ENCODE measurements at regions not wholly inside any gene's neighbourhood (a gene's known extent, or its start where the extent isn't known, plus 50 kb on each side); places are given as distances from the start of the nearest gene placed in this dataset.

DNA sequence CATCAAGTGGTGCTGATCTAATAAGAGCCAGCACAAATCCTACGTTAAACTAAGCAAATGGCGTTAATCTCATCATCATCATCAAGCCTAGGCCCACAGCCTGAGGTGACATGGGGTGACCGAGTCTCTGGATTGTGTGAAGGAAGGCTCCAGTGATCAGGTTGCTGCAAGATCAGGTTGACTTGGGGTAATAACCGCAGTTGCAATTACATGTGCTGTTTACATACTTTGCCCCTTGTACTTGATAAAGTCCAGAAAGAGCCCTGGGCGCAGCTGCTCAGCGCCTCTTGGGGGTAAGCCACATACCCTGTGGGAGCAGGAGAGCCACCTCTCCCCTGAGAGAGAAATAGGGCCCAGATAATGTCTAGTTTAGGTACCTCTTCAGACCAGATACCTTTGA, 228.1 kb downstream of the WDR11 start:
- TF ChIP-seq EZH2 (IDR thresholded peaks at IDR 0.05; ENCODE audit: borderline replicate concordance, low read length): no peak
- TF ChIP-seq, protein P1, sequence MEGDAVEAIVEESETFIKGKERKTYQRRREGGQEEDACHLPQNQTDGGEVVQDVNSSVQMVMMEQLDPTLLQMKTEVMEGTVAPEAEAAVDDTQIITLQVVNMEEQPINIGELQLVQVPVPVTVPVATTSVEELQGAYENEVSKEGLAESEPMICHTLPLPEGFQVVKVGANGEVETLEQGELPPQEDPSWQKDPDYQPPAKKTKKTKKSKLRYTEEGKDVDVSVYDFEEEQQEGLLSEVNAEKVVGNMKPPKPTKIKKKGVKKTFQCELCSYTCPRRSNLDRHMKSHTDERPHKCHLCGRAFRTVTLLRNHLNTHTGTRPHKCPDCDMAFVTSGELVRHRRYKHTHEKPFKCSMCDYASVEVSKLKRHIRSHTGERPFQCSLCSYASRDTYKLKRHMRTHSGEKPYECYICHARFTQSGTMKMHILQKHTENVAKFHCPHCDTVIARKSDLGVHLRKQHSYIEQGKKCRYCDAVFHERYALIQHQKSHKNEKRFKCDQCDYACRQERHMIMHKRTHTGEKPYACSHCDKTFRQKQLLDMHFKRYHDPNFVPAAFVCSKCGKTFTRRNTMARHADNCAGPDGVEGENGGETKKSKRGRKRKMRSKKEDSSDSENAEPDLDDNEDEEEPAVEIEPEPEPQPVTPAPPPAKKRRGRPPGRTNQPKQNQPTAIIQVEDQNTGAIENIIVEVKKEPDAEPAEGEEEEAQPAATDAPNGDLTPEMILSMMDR (IDR thresholded peaks at IDR 0.05; ENCODE audit: low read length): no peak
- no peaks in the 10 kb centered on the region for H3K27me3 ChIP-seq (ENCODE audit: insufficient read depth, low read length)

DNA sequence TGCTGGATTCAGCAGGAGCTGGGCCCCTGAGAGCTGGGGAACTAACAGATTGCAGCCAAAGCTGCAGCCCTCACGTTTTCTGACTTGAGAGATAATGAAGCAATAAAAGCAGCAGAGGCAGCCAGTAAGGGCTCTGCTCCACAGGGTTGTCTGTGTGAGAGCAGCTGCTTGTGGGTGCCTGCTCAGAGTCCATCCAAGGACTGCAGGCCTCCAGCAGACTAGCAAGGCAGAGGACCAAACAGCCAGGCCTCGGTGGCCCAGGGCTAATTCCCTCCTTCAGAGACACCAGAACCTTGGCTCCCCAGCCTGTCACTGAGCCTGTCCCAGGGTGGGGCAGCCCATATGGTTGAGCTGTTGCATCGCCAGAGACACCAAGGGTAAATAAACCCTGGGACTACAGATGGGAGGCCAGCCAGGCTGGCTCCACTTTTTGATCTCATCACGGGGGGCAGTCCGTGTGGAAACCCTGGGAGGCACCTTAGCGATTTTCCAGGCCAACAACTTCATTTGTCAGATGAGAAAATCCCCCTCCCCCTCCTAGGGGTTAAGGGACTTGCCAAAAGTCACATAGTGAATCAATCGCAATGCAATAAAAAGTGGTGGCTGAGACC, 229.2 kb downstream of the WDR11 start:
- Histone ChIP-seq H3K4me3 (ENCODE audit: low read depth, low read length, poor library complexity, severe bottlenecking) (no peak overlapping the region), H3K4me1 (ENCODE audit: insufficient read depth, low read length, severe bottlenecking) (no peaks in the 10 kb centered on the region), H2AFZ (ENCODE audit: low read length) (no peak overlapping the region), H4K20me1 (ENCODE audit: insufficient read depth, low read length) (no peaks in the 10 kb centered on the region), H3F3A (ENCODE audit: insufficient read depth, low read length) (no peaks in the 10 kb centered on the region), H3K27ac (ENCODE audit: low read depth, low read length, poor library complexity, severe bottlenecking) (no peak overlapping the region), H3K27me3 (ENCODE audit: insufficient read depth, low read length) (no peaks in the 10 kb centered on the region), H3K4me2 (ENCODE audit: low read length) (no peak overlapping the region), H3K9ac (ENCODE audit: low read length) (no peak overlapping the region), H3K9me2 (ENCODE audit: low read depth, low read length) (no peaks in the 10 kb centered on the region), H3K9me3 (ENCODE audit: low read length) (no peaks in the 10 kb centered on the region), H3K79me2 (ENCODE audit: insufficient read depth, low read length) (no peaks in the 10 kb centered on the region), H3K36me3 (ENCODE audit: insufficient read depth, low read length) (no peaks in the 10 kb centered on the region)
- TF ChIP-seq EZH2 (IDR thresholded peaks at IDR 0.05; ENCODE audit: borderline replicate concordance, low read length): no peak
- TF ChIP-seq, protein P1 (IDR thresholded peaks at IDR 0.05; ENCODE audit: low read length): no peak

More for the DNA sequence above, 228.1 kb downstream of the WDR11 start:
- no peaks in the 10 kb centered on the region for H3K9me3 ChIP-seq (ENCODE audit: low read length)
- H3K4me3 ChIP-seq (ENCODE audit: low read depth, low read length, poor library complexity, severe bottlenecking): no peak overlapping the region
- H4K20me1 ChIP-seq (ENCODE audit: insufficient read depth, low read length): no peaks in the 10 kb centered on the region
- H3K9me2 ChIP-seq (ENCODE audit: low read depth, low read length): no peaks in the 10 kb centered on the region
- no peaks in the 10 kb centered on the region for H3K4me1 ChIP-seq (ENCODE audit: insufficient read depth, low read length, severe bottlenecking)
- H3K79me2 ChIP-seq (ENCODE audit: insufficient read depth, low read length): no peaks in the 10 kb centered on the region
- no peak overlapping the region for H3K9ac ChIP-seq (ENCODE audit: low read length)
- H3K36me3 ChIP-seq (ENCODE audit: insufficient read depth, low read length): no peaks in the 10 kb centered on the region
- no peak overlapping the region for H3K4me2 ChIP-seq (ENCODE audit: low read length)
- no peak overlapping the region for H3K27ac ChIP-seq (ENCODE audit: low read depth, low read length, poor library complexity, severe bottlenecking)
- no peaks in the 10 kb centered on the region for H3F3A ChIP-seq (ENCODE audit: insufficient read depth, low read length)
- no peak overlapping the region for H2AFZ ChIP-seq (ENCODE audit: low read length)

DNA sequence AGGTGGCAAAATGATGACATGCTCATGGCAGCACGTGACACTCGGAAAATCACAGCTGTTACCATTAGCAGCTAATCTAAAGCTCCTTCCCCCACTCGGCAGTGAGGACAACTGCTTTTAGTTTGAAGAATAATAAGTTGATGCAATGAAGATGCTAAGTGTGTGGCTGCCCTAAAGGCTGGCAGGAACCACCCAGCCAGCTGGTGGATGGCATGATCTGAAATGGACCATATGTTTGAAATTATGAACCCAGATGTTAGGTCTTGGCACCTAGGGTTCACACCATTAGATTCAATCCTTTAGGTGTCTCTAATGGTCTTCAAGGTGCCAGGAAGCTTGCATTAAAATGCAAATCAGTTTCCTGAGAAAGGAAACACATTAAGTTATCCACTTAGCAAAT, 230.1 kb downstream of the WDR11 start:
- Histone ChIP-seq H3K9me2 (ENCODE audit: low read depth, low read length) (no peaks in the 10 kb centered on the region), H3K9ac (ENCODE audit: low read length) (no peak overlapping the region), H3K4me3 (ENCODE audit: low read depth, low read length, poor library complexity, severe bottlenecking) (no peak overlapping the region), H4K20me1 (ENCODE audit: insufficient read depth, low read length) (no peaks in the 10 kb centered on the region), H2AFZ (ENCODE audit: low read length) (no peak overlapping the region), H3K27ac (ENCODE audit: low read depth, low read length, poor library complexity, severe bottlenecking) (no peak overlapping the region), H3K4me2 (ENCODE audit: low read length) (no peak overlapping the region), H3K36me3 (ENCODE audit: insufficient read depth, low read length) (no peaks in the 10 kb centered on the region), H3K79me2 (ENCODE audit: insufficient read depth, low read length) (no peaks in the 10 kb centered on the region), H3K9me3 (ENCODE audit: low read length) (no peaks in the 10 kb centered on the region), H3K4me1 (ENCODE audit: insufficient read depth, low read length, severe bottlenecking) (no peaks in the 10 kb centered on the region), H3K27me3 (ENCODE audit: insufficient read depth, low read length) (no peaks in the 10 kb centered on the region), H3F3A (ENCODE audit: insufficient read depth, low read length) (no peaks in the 10 kb centered on the region)
- no peak for TF ChIP-seq EZH2 (IDR thresholded peaks at IDR 0.05; ENCODE audit: borderline replicate concordance, low read length)
- TF ChIP-seq, protein P1 (IDR thresholded peaks at IDR 0.05; ENCODE audit: low read length): no peak
